ENCODE measurements at regions not wholly inside any gene's neighbourhood (a gene's known extent, or its start where the extent isn't known, plus 50 kb on each side); places are given as distances from the start of the nearest gene placed in this dataset.

GRCh38 chr12:115337693-115338543, 653.9 kb upstream of the TBX3 start:
- no peak for DNase-seq

GRCh38 chr12:115336506-115336905, 652.5 kb upstream of the TBX3 start:
- DNase-seq: no peak

- DNase-seq: no peak
Measured at GRCh38 chr12:115335594-115335993, 651.6 kb upstream of the TBX3 start.

GRCh38 chr12:115335048-115335447, 651.1 kb upstream of the TBX3 start:
- no peak for DNase-seq

- DNase-seq: no peak
Measured at GRCh38 chr12:115332945-115333344, 649.0 kb upstream of the TBX3 start.

GRCh38 chr12:115325858-115326257, 641.9 kb upstream of the TBX3 start:
- no peak for DNase-seq

GRCh38 chr12:115324949-115325593, 641.1 kb upstream of the TBX3 start:
- DNase-seq: no peak

- no peak for DNase-seq
Measured at GRCh38 chr12:115323223-115323905, 639.4 kb upstream of the TBX3 start.

- no peak for DNase-seq
Measured at GRCh38 chr12:115322275-115322674, 638.3 kb upstream of the TBX3 start.

GRCh38 chr12:115320967-115321366, 637.0 kb upstream of the TBX3 start:
- DNase-seq: no peak

GRCh38 chr12:115320451-115320850, 636.5 kb upstream of the TBX3 start:
- no peak for DNase-seq

GRCh38 chr12:115319446-115320040, 635.6 kb upstream of the TBX3 start:
- no peak for DNase-seq

GRCh38 chr12:115313929-115314328, 630.0 kb upstream of the TBX3 start:
- no peak for DNase-seq

- no peak for DNase-seq
Measured at GRCh38 chr12:115312901-115313300, 628.9 kb upstream of the TBX3 start.

- DNase-seq: no peak
Measured at GRCh38 chr12:115311875-115312274, 627.9 kb upstream of the TBX3 start.

- no peak for DNase-seq
Measured at GRCh38 chr12:115308918-115309317, 624.9 kb upstream of the TBX3 start.

- no peak for DNase-seq
Measured at GRCh38 chr12:115306380-115306779, 622.4 kb upstream of the TBX3 start.

- no peak for DNase-seq
Measured at GRCh38 chr12:115305867-115306266, 621.9 kb upstream of the TBX3 start.

- DNase-seq: no peak
Measured at GRCh38 chr12:115305275-115305674, 621.3 kb upstream of the TBX3 start.

GRCh38 chr12:115303723-115304309, 619.8 kb upstream of the TBX3 start:
- no peak for DNase-seq

GRCh38 chr12:115297445-115297844, 613.5 kb upstream of the TBX3 start:
- DNase-seq: no peak

- no peak for DNase-seq
Measured at GRCh38 chr12:115296613-115297198, 612.7 kb upstream of the TBX3 start.

- no peak for DNase-seq
Measured at GRCh38 chr12:115295886-115296285, 611.9 kb upstream of the TBX3 start.

Data from CD4-positive, alpha-beta T cell treated with Interferon alpha-2 for 1 hour (primary cell).